GM18508 (cell line): ENCODE measurements at regions not wholly inside any gene's neighbourhood (a gene's known extent, or its start where the extent isn't known, plus 50 kb on each side); places are given as distances from the start of the nearest gene placed in this dataset.
"Not testable (repeated sequence)": the region's sequence is repeated elsewhere in the genome, so short reads cannot be mapped to it uniquely, and the experiment has no call there.

Source experiments
- ATAC-seq: cut with Tn5 transposase; IDR thresholded peaks from one replicate; pipeline ENCODE4 v1.9.1; 2021; ENCODE audit warnings: moderate number of reproducible peaks; ENCODE audit not compliant: insufficient read depth, unreplicated experiment

DNA sequence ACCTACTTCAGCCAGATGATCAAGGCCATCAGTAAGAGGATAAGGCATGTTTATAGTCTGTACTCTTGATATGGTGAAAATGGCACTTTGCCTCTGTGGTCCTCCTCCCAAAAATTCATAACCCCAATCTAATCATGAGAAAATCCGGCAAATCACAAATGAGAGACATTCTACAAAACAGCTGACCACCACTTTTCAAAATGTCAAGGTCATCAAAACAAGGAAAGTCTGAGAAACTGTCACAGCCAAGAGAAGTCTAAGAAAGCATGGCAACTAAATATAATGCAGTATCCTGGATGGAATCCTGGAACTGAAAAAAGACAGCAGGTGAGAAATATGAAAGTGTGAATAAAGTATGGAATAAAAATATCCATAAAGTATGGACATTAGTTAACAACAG is 226.6 kb upstream of the INTU start:
- ATAC-seq = no peak

GRCh38 chr4:127407572-127407971 is 225.2 kb upstream of the INTU start:
- ATAC-seq = not testable (repeated sequence)

- no peak for ATAC-seq
Measured at GRCh38 chr4:127410201-127410600, 222.6 kb upstream of the INTU start.

- no peak for ATAC-seq
Measured at GRCh38 chr4:127410644-127411043, 222.1 kb upstream of the INTU start.

DNA sequence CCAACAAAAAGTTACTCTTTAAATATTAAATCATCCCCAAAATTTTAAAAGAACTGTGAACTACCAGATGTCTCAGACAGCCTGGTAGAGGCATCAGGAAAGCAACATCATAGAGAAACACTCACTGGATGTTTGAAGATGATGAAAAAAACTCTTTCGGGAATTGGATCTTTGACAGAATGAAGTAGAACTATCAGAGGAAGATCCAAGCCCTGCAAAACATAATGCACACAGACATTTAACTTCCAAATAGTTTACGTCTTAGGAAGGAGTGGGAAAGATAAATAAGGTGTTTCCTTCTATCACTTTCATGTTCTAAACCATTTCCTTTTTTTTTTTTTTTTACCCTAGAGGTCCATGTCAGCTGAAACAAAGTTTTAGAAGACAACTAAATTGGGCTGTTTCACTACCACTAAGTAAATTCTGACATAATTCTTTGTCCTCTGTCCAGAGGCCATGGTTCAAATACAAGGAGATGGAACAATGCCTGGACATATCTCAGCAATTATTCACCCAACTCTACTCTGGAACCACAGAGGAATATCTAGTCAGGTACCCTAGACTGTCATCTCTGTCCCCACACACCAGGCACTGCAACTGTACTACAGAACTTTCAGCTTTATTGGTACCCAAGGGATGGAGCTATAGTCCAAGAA is 217.7 kb upstream of the INTU start:
- no peak for ATAC-seq

- ATAC-seq = no peak
Measured at GRCh38 chr4:127416115-127416514, 216.6 kb upstream of the INTU start.

DNA sequence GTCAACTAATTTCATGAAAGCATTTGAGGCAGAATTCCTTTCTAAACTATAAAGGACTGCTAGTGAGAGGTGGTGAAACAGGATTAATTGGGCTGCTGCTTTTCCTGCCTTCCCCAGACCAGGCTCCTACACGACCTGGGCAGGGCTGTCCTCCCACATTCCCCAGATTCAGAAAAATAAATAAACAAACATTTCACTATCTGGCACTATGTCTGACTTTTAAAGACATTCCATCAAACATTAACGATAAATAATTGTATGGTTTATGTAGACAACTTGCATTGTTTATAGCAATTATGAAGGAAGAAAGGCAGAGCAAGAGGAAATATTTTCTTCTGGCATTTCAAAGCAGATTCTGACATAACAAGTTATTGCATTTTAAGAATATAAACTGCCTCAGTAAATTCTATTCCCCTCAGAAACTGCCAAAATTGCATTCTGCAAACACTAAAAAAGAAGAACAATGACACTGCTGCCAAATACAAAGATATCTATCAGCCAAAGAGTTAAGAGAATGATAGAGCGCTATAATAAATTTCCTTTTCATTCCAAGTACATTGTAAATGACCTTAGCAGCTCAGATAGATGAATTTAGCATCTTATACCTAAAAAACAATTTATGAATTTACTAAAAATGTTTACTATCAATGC is 214.7 kb upstream of the INTU start:
- ATAC-seq = no peak

GRCh38 chr4:127419431-127419830 is 213.3 kb upstream of the INTU start:
- no peak for ATAC-seq

- ATAC-seq = no peak
Measured at GRCh38 chr4:127421437-127421836, 211.3 kb upstream of the INTU start.

DNA sequence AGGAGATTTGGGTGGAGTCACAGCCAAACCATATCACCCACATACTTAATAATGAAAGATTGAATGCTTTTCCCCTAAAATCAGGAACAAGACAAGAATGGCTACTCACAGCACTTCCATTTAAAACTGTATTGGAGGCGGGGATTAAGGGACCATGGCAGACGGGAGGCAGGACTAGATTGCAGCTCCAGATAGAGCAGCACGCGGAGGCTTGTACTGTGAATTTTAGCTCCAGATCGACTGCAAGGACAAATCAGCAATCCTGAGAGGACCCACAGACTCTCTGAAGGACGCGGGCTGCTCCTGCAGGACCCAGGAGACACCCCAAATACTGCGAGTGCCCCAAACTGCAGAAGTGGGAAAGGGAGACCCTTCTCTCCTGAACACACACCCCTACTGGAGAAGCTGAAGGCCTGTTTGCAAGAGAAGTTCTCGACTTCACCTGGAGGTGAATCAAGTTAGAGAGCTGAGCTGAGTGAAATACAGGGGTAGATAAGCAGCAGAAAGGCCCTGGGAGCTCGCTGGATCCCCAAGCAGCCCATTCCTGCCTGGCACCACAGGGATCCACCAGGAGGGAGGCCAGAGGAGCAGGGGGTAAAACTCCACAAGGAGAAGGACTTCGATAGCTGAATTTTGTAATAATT is 207.4 kb upstream of the INTU start:
- ATAC-seq = no peak

DNA sequence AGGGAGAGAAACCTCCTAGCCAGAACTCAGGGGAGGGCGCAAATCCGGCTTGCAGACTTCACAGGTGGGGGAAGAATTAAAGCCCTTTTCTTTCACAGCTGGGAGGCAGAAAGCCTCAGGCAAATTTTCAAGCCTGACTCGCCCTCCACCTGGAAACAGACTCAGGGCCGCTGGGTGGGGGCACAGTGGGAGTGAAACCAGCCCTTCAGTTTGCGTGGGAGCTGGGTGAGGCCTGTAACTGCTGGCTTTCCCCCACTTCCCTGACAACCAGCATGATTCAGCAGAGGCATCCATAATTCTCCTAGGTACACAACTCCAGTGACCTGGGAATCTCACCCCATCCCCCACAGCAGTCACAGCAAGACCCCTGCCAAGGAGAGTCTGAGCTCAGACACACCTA is 206.9 kb upstream of the INTU start:
- no peak for ATAC-seq

DNA sequence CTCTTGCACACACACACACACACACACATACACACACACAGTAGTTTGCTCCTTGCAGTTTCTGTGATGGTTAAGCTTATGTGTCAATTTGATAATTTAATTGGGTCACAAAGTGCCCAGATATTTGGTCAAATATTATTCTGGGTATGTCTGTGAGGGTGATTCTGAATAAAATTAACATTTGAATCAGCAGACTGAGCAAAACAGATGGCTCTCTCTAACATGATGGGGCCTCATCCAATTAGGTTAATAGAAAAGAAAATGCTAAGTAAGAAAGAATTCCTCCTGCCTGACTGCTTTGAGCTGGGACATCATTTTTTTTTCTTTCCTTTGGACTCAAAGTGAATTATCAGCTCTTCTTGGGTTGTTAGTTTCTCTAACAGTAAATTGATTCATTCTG is 191.2 kb upstream of the INTU start:
- no peak for ATAC-seq

DNA sequence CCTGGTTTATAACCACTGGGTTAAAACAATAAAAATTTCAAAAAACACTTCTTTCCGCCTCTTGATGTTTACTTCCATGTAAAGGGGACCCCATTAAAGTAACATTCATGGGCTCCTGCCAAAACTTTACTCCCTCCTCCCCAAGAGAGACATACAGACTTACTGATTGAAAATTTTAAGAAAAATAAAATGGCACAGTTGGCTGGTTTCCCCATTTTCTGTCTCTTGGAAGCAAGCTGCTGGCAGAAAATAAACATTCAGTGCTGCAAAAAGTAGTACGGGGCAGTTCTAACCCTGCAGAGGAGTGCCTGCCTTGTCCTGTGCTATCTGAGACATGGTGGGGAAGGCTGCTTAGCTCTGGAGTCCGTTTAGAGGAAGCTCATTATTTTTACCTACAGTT is 187.3 kb upstream of the INTU start:
- no peak for ATAC-seq

- ATAC-seq = no peak
Measured at GRCh38 chr4:127446427-127446885, 186.3 kb upstream of the INTU start.

GRCh38 chr4:127448986-127449385 is 183.8 kb upstream of the INTU start:
- ATAC-seq = no peak

DNA sequence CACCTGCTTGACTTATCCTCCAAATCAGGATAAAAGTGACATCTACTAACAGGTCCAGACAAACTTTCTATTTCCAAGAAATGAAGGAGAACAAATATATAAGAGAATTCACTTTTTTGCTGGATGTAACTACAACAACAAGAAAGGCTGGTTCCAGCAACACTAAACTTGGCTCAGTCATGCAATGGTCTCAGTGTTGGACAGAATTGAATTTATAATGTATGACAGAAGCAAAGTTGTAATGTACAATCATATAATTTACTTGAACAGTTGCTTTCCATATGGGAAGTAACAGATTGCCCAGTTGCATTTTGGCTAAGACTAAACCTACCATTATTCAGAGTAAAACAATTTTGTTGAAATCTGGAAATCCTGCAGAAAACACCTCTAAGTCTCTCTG is 183.3 kb upstream of the INTU start:
- ATAC-seq = no peak

DNA sequence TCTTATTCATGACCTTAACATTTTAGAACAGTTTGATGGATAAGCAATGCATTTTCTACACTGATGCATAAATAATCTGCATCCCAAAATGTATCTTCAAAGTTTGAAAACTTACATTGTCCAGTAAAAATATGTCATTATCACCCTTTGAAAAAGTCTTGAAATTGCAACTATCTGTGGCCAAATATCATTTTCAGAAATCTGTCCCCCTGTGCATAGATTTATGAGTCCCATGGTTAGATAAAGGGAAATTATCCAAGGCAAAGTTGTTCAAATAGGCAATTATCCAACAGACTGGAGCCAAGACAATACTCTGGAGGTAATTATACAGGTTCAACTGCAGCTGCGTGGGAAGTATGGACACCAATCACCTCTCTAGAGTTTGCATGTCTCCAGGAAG is 182.5 kb upstream of the INTU start:
- ATAC-seq = no peak

- ATAC-seq = no peak
Measured at GRCh38 chr4:127463883-127464282, 168.9 kb upstream of the INTU start.

DNA sequence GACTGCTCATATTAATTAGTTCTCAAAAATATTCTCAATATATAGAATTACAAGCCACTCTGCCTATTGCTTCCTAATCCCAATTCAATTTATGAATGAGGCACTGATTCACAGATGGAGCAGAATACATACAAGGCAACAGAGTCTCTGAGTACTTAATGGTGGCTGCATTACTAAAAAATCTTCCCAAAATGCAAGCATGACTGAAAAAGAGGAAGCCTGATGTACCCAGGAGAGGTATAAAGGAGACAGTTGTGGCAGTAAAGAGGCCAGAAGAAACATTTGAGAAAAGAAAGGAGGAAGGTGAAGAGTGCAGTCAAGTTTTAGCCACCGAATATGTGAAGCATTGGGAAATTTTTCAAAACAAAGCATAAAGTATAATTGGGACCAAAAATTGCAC is 163.2 kb upstream of the INTU start:
- no peak for ATAC-seq

DNA sequence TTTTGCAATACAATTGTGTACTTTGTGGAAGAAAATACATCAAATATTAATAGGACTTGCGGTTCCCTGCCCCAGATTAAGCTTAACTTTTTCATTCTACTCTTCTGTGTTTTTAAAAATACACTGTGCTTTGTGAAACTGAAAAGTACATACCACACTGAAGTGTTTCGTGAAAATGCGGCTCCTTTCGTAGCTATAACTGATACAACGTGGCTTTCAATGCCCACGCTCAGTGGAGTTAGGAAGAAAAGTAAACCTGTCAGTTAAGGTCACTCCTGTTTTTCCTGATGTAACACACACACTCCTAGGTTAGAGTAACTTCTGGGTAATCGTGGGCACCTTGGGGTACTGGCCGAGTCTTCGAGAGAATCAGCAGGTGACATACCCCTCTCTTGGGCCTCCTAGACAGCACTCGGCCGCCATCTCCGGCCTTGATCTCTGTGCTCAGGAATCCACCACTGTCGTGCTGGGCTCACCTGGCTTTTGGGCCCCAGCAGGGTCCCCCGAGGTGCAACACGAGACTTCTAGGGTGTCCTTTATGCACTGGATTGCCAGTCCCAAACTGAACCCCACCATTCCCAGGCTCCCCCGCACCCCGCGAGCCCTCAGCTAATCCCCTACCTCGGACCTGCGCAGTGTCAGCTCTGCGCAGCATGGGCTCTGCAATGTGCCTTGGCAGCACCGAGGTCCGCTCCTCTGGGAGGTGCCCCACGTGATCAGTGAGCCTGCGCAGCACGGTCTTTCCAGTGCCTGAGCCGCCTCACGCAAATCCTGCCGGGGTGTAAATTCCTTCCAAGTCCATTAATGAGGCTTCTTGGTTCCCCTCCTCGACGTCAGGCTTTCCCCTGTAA is 162.6 kb upstream of the INTU start:
- no peak for ATAC-seq

DNA sequence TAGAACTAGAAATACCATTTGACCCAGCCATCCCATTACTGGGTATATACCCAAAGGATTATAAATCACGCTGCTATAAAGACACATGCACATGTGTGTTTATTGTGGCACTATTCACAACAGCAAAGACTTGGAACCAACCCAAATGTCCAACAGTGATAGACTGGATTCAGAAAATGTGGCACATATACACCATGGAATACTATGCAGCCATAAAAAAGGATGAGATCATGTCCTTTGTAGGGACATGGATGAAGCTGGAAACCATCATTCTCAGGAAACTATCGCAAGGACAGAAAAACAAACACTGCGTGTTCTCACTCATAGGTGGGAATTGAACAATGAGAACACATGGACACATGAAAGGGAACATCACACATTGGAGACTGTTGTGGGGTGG is 154.5 kb upstream of the INTU start:
- not testable (repeated sequence) for ATAC-seq
